ENCODE measurements at regions not wholly inside any gene's neighbourhood (a gene's known extent, or its start where the extent isn't known, plus 50 kb on each side); places are given as distances from the start of the nearest gene placed in this dataset.

- no peaks in the 10 kb centered on the region for H3K36me3 Mint-ChIP-seq
- H3K9me3 Mint-ChIP-seq, result peaks cover 10% of the 10 kb centered on the region
- H3K27me3 Mint-ChIP-seq, result no peaks in the 10 kb centered on the region
- H3K4me3 Mint-ChIP-seq, result no peak overlapping the region
- H3K4me1 Mint-ChIP-seq, result no peaks in the 10 kb centered on the region
- H3K27ac Mint-ChIP-seq, result no peak overlapping the region
These were observed 457.9 kb downstream of the TBC1D32 start for GRCh38 chr6:120876424-120876823.

GRCh38 chr6:120875900-120876299 is 458.4 kb downstream of the TBC1D32 start:
- Mint-ChIP-seq H3K36me3 (no peaks in the 10 kb centered on the region), H3K27ac (no peak overlapping the region), H3K4me1 (no peaks in the 10 kb centered on the region), H3K4me3 (no peak overlapping the region), H3K27me3 (no peaks in the 10 kb centered on the region), H3K9me3 (peaks cover 10% of the 10 kb centered on the region)

GRCh38 chr6:120874422-120874821 is 459.9 kb downstream of the TBC1D32 start:
- H3K4me3 Mint-ChIP-seq, result no peak overlapping the region
- H3K36me3 Mint-ChIP-seq, result no peaks in the 10 kb centered on the region
- H3K27me3 Mint-ChIP-seq, result no peaks in the 10 kb centered on the region
- no peaks in the 10 kb centered on the region for H3K4me1 Mint-ChIP-seq
- no peak overlapping the region for H3K27ac Mint-ChIP-seq
- peaks cover 5% of the 10 kb centered on the region for H3K9me3 Mint-ChIP-seq

GRCh38 chr6:120873125-120873865 is 461.0 kb downstream of the TBC1D32 start:
- Mint-ChIP-seq H3K4me3 (no peak overlapping the region), H3K36me3 (no peaks in the 10 kb centered on the region), H3K9me3 (no peaks in the 10 kb centered on the region), H3K27ac (no peak overlapping the region), H3K27me3 (no peaks in the 10 kb centered on the region), H3K4me1 (no peaks in the 10 kb centered on the region)

GRCh38 chr6:120872262-120872578 is 462.1 kb downstream of the TBC1D32 start:
- Mint-ChIP-seq H3K4me3 (no peak overlapping the region), H3K27me3 (no peaks in the 10 kb centered on the region), H3K36me3 (no peaks in the 10 kb centered on the region), H3K4me1 (no peaks in the 10 kb centered on the region), H3K27ac (no peak overlapping the region), H3K9me3 (no peaks in the 10 kb centered on the region)

- no peaks in the 10 kb centered on the region for H3K36me3 Mint-ChIP-seq
- no peaks in the 10 kb centered on the region for H3K9me3 Mint-ChIP-seq
- no peaks in the 10 kb centered on the region for H3K27me3 Mint-ChIP-seq
- no peak overlapping the region for H3K4me3 Mint-ChIP-seq
- H3K27ac Mint-ChIP-seq, result no peak overlapping the region
- H3K4me1 Mint-ChIP-seq, result no peaks in the 10 kb centered on the region
These were observed 462.6 kb downstream of the TBC1D32 start for GRCh38 chr6:120871416-120872261.

- H3K27me3 Mint-ChIP-seq, result no peaks in the 10 kb centered on the region
- H3K4me1 Mint-ChIP-seq, result no peaks in the 10 kb centered on the region
- H3K36me3 Mint-ChIP-seq, result no peaks in the 10 kb centered on the region
- no peaks in the 10 kb centered on the region for H3K9me3 Mint-ChIP-seq
- H3K4me3 Mint-ChIP-seq, result no peak overlapping the region
- no peak overlapping the region for H3K27ac Mint-ChIP-seq
These were observed 464.9 kb downstream of the TBC1D32 start for GRCh38 chr6:120869397-120869796.

- H3K9me3 Mint-ChIP-seq, result peaks cover 7% of the 10 kb centered on the region
- no peaks in the 10 kb centered on the region for H3K4me1 Mint-ChIP-seq
- H3K27me3 Mint-ChIP-seq, result no peaks in the 10 kb centered on the region
- H3K27ac Mint-ChIP-seq, result no peak overlapping the region
- H3K36me3 Mint-ChIP-seq, result no peaks in the 10 kb centered on the region
- H3K4me3 Mint-ChIP-seq, result no peak overlapping the region
These were observed 476.9 kb downstream of the TBC1D32 start for GRCh38 chr6:120857422-120857821.

GRCh38 chr6:120854583-120854982 is 479.7 kb downstream of the TBC1D32 start:
- Mint-ChIP-seq H3K27me3 (no peaks in the 10 kb centered on the region), H3K4me1 (no peaks in the 10 kb centered on the region), H3K36me3 (no peaks in the 10 kb centered on the region), H3K9me3 (peaks cover 7% of the 10 kb centered on the region), H3K27ac (no peak overlapping the region), H3K4me3 (no peak overlapping the region)

- Mint-ChIP-seq H3K4me1 (no peaks in the 10 kb centered on the region), H3K4me3 (no peak overlapping the region), H3K27ac (no peak overlapping the region), H3K27me3 (no peaks in the 10 kb centered on the region), H3K36me3 (no peaks in the 10 kb centered on the region), H3K9me3 (peaks cover 7% of the 10 kb centered on the region)
These were observed 480.8 kb downstream of the TBC1D32 start for GRCh38 chr6:120853489-120853888.

- Mint-ChIP-seq H3K36me3 (no peaks in the 10 kb centered on the region), H3K27ac (no peak overlapping the region), H3K4me1 (no peaks in the 10 kb centered on the region), H3K9me3 (no peaks in the 10 kb centered on the region), H3K27me3 (no peaks in the 10 kb centered on the region), H3K4me3 (no peak overlapping the region)
These were observed 481.9 kb downstream of the TBC1D32 start for GRCh38 chr6:120852293-120852849.

- Mint-ChIP-seq H3K27ac (no peak overlapping the region), H3K4me1 (no peaks in the 10 kb centered on the region), H3K27me3 (no peaks in the 10 kb centered on the region), H3K36me3 (no peaks in the 10 kb centered on the region), H3K4me3 (no peak overlapping the region), H3K9me3 (no peaks in the 10 kb centered on the region)
These were observed 508.0 kb downstream of the TBC1D32 start for GRCh38 chr6:120826253-120826652.

GRCh38 chr6:120816794-120817193 is 517.5 kb downstream of the TBC1D32 start:
- no peaks in the 10 kb centered on the region for H3K4me1 Mint-ChIP-seq
- no peak overlapping the region for H3K4me3 Mint-ChIP-seq
- H3K27me3 Mint-ChIP-seq, result no peaks in the 10 kb centered on the region
- no peaks in the 10 kb centered on the region for H3K36me3 Mint-ChIP-seq
- H3K9me3 Mint-ChIP-seq, result no peaks in the 10 kb centered on the region
- H3K27ac Mint-ChIP-seq, result no peak overlapping the region

- no peaks in the 10 kb centered on the region for H3K27me3 Mint-ChIP-seq
- H3K36me3 Mint-ChIP-seq, result no peaks in the 10 kb centered on the region
- H3K4me1 Mint-ChIP-seq, result no peaks in the 10 kb centered on the region
- H3K4me3 Mint-ChIP-seq, result no peak overlapping the region
- no peak overlapping the region for H3K27ac Mint-ChIP-seq
- no peaks in the 10 kb centered on the region for H3K9me3 Mint-ChIP-seq
These were observed 529.0 kb downstream of the TBC1D32 start for GRCh38 chr6:120805276-120805675.

GRCh38 chr6:120804612-120805011 is 529.7 kb downstream of the TBC1D32 start:
- H3K9me3 Mint-ChIP-seq, result no peaks in the 10 kb centered on the region
- H3K27me3 Mint-ChIP-seq, result no peaks in the 10 kb centered on the region
- no peaks in the 10 kb centered on the region for H3K36me3 Mint-ChIP-seq
- no peak overlapping the region for H3K27ac Mint-ChIP-seq
- no peaks in the 10 kb centered on the region for H3K4me1 Mint-ChIP-seq
- no peak overlapping the region for H3K4me3 Mint-ChIP-seq

GRCh38 chr6:120786682-120787081 is 547.6 kb downstream of the TBC1D32 start:
- H3K4me1 Mint-ChIP-seq, result no peaks in the 10 kb centered on the region
- no peak overlapping the region for H3K27ac Mint-ChIP-seq
- no peaks in the 10 kb centered on the region for H3K27me3 Mint-ChIP-seq
- H3K4me3 Mint-ChIP-seq, result no peak overlapping the region
- H3K36me3 Mint-ChIP-seq, result no peaks in the 10 kb centered on the region
- no peaks in the 10 kb centered on the region for H3K9me3 Mint-ChIP-seq
